Neural progenitor cell (in vitro differentiated cells): ENCODE measurements at regions not wholly inside any gene's neighbourhood (a gene's known extent, or its start where the extent isn't known, plus 50 kb on each side); places are given as distances from the start of the nearest gene placed in this dataset.

Experiments used
- CTCF ChIP-seq: fragments of 200-600 bp; sonication (generic); IDR thresholded peaks from 2 replicates; pipeline ENCODE4 v1.5.1; 2017; ENCODE audit warnings: antibody characterized with exemption, mild to moderate bottlenecking
- EZH2 ChIP-seq: fragments of 200-600 bp; sonication (generic); IDR thresholded peaks from 2 replicates; pipeline ENCODE4 v1.6.1; 2017; ENCODE audit warnings: antibody characterized with exemption, mild to moderate bottlenecking, moderate library complexity

GRCh38 chr1:164366014-164366413 lies 193.0 kb upstream of the PBX1 start:
- TF ChIP-seq EZH2 (no peak), CTCF (no peak)
